Breast epithelium (tissue), 4 donors: ENCODE measurements at regions not wholly inside any gene's neighbourhood (a gene's known extent, or its start where the extent isn't known, plus 50 kb on each side); places are given as distances from the start of the nearest gene placed in this dataset.

ENCODE experiments used
- DNase-seq, 2 donors: peaks; one replicate each; pipeline ENCODE4 v3.0.0-alpha.2; 2019; ENCODE audit warnings: low spot score in 2 of 2
- H3K27ac ChIP-seq, 2 donors: fragments of 200-600 bp; sonication (generic) in 1 of 2; one replicate each; pipeline ENCODE4 v1.5.1; 2016 to 2019; ENCODE audit warnings: mild to moderate bottlenecking in 1 of 2
- H3K27me3 ChIP-seq, 2 donors: fragments of 200-600 bp; sonication (generic) in 1 of 2; one replicate each; pipeline versions ENCODE4 v1.5.1 to v1.6.0; 2017 to 2019; ENCODE audit warnings: control low read depth in 1 of 2, mild to moderate bottlenecking in 1 of 2
- H3K36me3 ChIP-seq: fragments of 200-600 bp; one replicate; pipeline ENCODE4 v1.5.1; 2019
- H3K4me1 ChIP-seq, 2 donors: fragments of 200-600 bp; sonication (generic); one replicate each; pipeline ENCODE4 v1.5.1; 2016 to 2019; ENCODE audit warnings: control low read depth in 1 of 2
- H3K4me3 ChIP-seq, 3 donors: fragments of 200-600 bp; sonication (generic); 1 replicate in 2 of 3; 2 replicates in 1 of 3; pipeline ENCODE4 v1.5.1; 2016 to 2019; ENCODE audit warnings: mild to moderate bottlenecking in 3 of 3, moderate library complexity in 2 of 3
- H3K9me3 ChIP-seq, 2 donors: fragments of 200-600 bp; sonication (generic) in 1 of 2; one replicate each; pipeline ENCODE4 v1.5.1; 2016 to 2019; ENCODE audit warnings: control low read depth in 1 of 2
- CTCF ChIP-seq, 3 donors: fragments of 450-650 bp; IDR thresholded peaks; one replicate each; pipeline ENCODE4 v1.5.1; 2016 to 2017; ENCODE audit warnings: antibody characterized with exemption in 3 of 3, mild to moderate bottlenecking in 3 of 3, moderate library complexity in 3 of 3
- POLR2A ChIP-seq: fragments of 450-650 bp; IDR thresholded peaks from one replicate; pipeline ENCODE4 v1.6.1; 2016; ENCODE audit warnings: antibody characterized with exemption, mild to moderate bottlenecking, moderate library complexity
- POLR2AphosphoS5 ChIP-seq, 3 donors: sonication (generic); formaldehyde crosslinking; IDR thresholded peaks; one replicate each; pipeline ENCODE4 v1.6.1; 2017; ENCODE audit warnings: antibody characterized with exemption in 3 of 3
- intact Hi-C: fragments of 100-400 bp; cut with DNase I; formaldehyde crosslinking; loops from one replicate; pipeline ENCODE4 v1.15.1; 2023; ENCODE audit warnings: low total_unique reads

GRCh38 chr13:99659226-99659625 is 158.0 kb downstream of the TM9SF2 start:
- no peaks in the 10 kb centered on the region for H3K36me3 ChIP-seq

GRCh38 chr13:99658261-99658991 is 157.2 kb downstream of the TM9SF2 start:
- peaks cover 0 to 3% of the 10 kb centered on the region in 2 donors for H3K27me3 ChIP-seq
- peak overlapping the region; percentile 60 to 78 (median 64) for H3K4me3 ChIP-seq
- no peak for TF ChIP-seq POLR2A
- no peak for TF ChIP-seq POLR2AphosphoS5 (IDR thresholded peaks at IDR 0.05)
- peak in 1 of 3 donors; percentile 16 for TF ChIP-seq CTCF (IDR thresholded peaks at IDR 0.05)
- intact Hi-C loops, result loop anchor here (10.0 kb wide), 1 partner anchor 596 kb away; no protein-coding TSS in a partner anchor
- no peaks in the 10 kb centered on the region for H3K4me1 ChIP-seq
- H3K27ac ChIP-seq, result peak overlapping the region; percentile 87 to 92
- peak; percentile 35 to 57 for DNase-seq
- no peaks in the 10 kb centered on the region for H3K9me3 ChIP-seq
- H3K36me3 ChIP-seq, result no peaks in the 10 kb centered on the region

More at GRCh38 chr13:99659226-99659625, 158.0 kb downstream of the TM9SF2 start:
- Histone ChIP-seq H3K9me3 (no peaks in the 10 kb centered on the region), H3K27me3 (peaks cover 0 to 5% of the 10 kb centered on the region in 2 donors), H3K4me3 (peak overlapping the region in 1 of 3 donors; percentile 78), H3K27ac (no peak overlapping the region), H3K4me1 (no peaks in the 10 kb centered on the region)
- intact Hi-C loops, result loop anchor here (10.0 kb wide), 1 partner anchor 596 kb away; no protein-coding TSS in a partner anchor
- no peak for DNase-seq
- TF ChIP-seq CTCF (IDR thresholded peaks at IDR 0.05) (no peak), POLR2AphosphoS5 (IDR thresholded peaks at IDR 0.05) (no peak), POLR2A (no peak)

DNA sequence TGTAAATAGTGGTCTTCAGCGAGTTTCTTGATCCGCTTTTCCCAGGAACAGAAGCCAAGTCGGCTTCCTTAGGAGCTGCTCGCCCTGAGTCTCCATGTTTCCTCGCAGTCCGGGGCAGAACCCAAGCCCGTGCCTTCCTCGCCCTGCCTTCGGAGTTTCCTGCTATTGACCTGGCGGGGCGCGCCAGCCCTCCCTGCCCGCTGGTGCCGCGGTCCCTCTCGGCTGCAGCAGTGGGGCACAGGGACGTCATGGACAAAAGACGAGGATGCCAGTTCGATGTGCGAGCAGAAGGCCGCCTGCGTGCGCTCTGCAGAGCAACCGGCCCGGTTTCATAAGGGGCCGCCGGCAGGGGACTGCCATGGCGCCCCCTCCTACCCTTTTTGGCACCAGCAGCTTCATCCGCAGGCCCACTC is 156.6 kb downstream of the TM9SF2 start:
- no peak for DNase-seq
- peak overlapping the region; percentile 87 to 92 for H3K27ac ChIP-seq
- intact Hi-C loops, result loop anchor here (10.0 kb wide), 1 partner anchor 597 kb away; no protein-coding TSS in a partner anchor

DNA sequence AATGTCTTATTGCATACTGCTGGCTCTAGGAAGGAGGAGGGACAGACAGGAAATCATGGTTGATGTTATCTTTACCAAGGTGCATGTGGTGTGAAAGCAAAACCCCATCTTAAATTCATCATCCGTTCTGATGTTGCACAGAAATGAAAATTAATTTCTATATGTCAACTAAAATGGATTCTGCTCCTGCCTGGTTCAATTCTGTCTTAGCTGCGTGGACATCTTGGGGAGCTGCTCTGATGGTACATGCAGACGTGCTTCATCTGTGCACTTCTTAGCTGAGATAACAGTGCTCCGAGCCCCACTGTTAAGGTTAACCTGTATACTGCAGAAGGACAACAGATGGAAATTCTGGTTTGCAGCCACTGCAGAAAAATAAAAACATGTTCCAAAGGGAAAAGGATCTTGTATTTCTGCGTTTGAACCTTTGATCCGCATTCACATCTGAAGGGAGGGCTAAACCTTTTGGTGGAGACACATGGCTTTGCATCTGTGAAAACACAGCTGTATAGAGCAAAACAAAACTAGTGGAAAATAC is 155.6 kb downstream of the TM9SF2 start:
- TF ChIP-seq POLR2A, result no peak
- TF ChIP-seq POLR2AphosphoS5 (IDR thresholded peaks at IDR 0.05), result no peak
- no peak for TF ChIP-seq CTCF (IDR thresholded peaks at IDR 0.05)
- Histone ChIP-seq H3K27ac (no peak overlapping the region), H3K4me3 (no peak overlapping the region), H3K36me3 (no peaks in the 10 kb centered on the region), H3K4me1 (no peaks in the 10 kb centered on the region), H3K27me3 (no peaks in the 10 kb centered on the region), H3K9me3 (no peaks in the 10 kb centered on the region)
- intact Hi-C loops, result loop anchor here (10.0 kb wide), 1 partner anchor 598 kb away; no protein-coding TSS in a partner anchor
- no peak for DNase-seq

More for the DNA sequence above, 156.6 kb downstream of the TM9SF2 start:
- Histone ChIP-seq H3K9me3 (no peaks in the 10 kb centered on the region), H3K4me1 (no peaks in the 10 kb centered on the region), H3K36me3 (no peaks in the 10 kb centered on the region), H3K27me3 (no peaks in the 10 kb centered on the region), H3K4me3 (peak overlapping the region; percentile 60 to 78 (median 64))
- TF ChIP-seq POLR2AphosphoS5 (IDR thresholded peaks at IDR 0.05) (no peak), CTCF (IDR thresholded peaks at IDR 0.05) (no peak), POLR2A (no peak)
